GM19025 (cell line): ENCODE measurements at regions not wholly inside any gene's neighbourhood (a gene's known extent, or its start where the extent isn't known, plus 50 kb on each side); places are given as distances from the start of the nearest gene placed in this dataset.

Source experiments
- ATAC-seq: cut with Tn5 transposase; IDR thresholded peaks from one replicate; pipeline ENCODE4 v1.9.1; 2021; ENCODE audit warnings: mild to moderate bottlenecking, low read depth, moderate library complexity; ENCODE audit not compliant: unreplicated experiment

DNA sequence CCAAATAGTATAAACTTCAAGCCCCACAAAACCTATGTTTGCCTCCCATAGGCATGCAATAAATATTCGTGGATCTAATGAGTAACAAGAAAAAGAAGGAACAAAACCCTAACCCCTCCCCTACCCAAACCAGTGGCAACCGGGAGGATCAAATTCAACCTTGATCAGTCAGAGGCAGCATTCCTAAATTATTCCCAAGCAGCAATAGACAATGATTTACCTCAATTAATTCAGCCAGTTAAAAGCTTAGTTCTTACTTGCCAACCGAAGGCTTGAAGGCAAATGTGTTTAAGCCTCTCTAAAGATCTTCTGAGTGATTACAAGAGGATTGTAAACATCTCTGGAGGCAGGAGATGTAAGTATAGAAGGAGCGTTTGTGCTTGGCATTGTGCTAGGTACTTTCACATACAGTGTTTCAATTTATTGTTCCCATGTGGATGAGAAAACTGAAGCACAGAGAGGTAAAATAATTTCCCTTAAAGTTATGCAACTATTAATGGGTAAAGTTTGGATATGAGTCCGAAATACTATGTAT is 197.7 kb downstream of the MTX2 start:
- no peak for ATAC-seq

GRCh38 chr2:176467595-176467994 is 198.4 kb downstream of the MTX2 start:
- no peak for ATAC-seq

- ATAC-seq, result no peak
Measured at GRCh38 chr2:176468457-176469113, 199.3 kb downstream of the MTX2 start.

GRCh38 chr2:176470713-176471112 is 201.5 kb downstream of the MTX2 start:
- ATAC-seq, result no peak

GRCh38 chr2:176471949-176472348 is 202.7 kb downstream of the MTX2 start:
- no peak for ATAC-seq

DNA sequence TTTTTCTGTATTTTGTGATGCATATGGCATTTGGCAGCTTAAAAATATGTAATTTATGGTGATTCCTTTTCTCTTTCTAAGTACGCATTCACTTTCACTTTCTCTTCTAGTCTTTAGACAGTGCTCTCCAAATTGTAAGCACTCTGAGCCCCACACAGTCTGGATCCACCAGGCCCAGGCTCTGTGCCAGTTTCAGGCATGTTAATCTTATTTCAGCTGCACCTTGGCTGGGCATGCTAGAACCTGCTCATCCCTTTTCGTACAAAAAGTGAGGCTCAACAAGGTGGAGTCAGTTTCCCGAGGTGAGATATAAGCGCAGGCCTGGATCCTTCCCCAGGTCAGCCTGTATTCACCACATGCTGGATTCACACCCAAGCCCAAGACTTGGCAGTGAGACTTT is 203.9 kb downstream of the MTX2 start:
- no peak for ATAC-seq

DNA sequence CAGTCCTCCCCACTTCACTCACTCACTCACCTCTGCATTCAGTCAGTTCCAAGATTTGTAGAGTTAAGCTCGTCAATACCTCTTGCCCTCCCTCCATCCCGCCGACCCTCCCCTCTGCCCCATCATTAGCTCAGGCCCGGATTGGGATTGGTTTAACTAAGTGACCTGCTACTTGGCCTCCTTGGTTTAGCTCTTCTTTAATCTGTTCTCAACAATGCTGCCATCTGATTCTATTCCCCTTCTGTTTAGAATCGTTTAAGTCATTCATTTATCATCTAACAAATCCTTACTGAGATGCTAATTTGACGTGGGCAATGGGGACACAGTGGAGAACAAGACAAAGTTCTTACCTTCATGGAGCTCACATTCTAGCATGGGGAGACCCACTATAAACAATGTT is 204.6 kb downstream of the MTX2 start:
- ATAC-seq, result no peak

DNA sequence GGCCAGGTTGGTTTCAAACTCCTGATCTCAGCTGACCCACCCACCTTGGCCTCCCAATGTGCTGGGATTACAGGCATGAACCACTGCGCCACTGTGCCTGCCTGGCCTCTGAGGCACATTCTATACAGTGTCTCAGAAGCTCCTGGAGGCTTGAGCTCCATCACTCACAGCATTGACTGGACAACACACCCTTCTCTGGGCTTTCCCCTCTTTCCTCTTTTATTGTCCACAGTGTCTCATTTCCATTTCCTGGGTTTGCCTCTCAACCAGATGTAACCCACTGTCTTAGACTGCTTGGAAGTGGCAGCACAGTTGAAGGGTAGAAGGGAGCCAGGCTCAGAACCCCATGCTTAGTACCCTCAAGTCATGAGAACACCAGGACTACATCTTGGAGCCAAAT is 208.1 kb downstream of the MTX2 start:
- ATAC-seq, result no peak

GRCh38 chr2:176479961-176480360 is 210.7 kb downstream of the MTX2 start:
- no peak for ATAC-seq

DNA sequence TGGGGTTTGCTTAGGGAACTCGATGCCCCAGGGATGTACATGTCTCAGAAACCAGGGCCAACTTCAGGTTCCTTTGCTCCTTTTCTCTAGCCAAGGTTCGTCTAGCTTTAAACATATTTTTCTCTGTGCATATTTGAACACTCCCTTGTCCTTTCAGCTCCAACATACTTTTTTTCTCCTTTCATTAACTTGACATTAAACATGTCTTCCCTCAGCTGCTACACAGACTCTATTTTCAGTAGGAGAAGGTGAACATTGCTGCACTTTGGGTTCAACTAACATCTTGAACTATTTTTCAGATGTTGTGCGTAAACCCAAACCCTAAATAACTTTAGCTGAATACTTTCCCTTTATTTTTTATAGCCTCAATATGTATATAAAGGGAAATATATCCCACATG is 212.9 kb downstream of the MTX2 start:
- no peak for ATAC-seq

DNA sequence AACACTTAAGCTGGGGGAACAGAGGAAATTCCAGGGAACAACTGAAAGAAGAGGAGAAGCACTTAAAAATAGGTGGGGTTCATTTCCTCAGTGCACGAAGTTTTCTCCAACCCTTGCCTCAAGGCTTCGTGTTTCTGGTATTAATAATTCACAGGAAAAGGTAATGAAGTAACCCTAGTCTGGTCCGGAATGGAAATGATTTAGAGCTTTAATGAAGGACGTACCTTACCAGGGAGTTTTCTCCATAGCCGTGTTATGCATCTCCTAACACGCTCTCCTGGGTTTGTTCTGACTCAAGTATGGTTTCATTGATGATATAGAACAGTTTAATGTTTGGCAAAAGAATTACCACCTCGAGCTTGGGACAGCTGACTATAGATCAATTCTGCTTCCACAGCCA is 214.2 kb downstream of the MTX2 start:
- no peak for ATAC-seq

DNA sequence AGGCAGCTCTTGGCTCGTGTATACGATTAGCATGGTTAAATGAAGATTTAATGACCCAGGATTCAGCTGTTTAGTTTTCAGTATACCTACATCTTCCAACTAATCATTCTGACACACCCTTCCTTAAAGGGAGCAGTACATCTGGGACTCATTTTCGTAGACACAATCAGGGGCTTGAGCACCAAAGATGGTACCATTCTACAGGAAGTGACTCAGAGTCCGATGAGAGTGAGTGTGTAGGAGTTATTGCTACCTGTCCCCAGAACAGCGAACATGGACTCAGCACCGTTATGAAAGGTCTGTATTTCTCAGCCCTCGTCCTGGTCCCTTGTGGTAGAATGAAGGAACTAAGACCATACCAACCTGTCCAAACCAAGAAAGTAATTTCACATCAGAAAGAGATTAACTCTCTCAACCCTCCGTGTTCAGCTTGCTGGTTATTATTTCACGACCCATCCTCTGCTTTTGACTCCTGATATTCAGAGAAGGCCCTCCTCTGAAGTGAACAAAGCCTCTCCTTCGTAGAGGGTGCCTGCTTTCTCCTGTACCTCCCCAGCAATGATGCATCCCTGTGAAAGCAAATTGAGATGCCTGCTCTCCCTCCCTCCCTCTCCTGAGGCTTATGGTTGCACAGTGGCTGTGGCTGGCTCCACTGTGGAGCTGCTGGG is 214.8 kb downstream of the MTX2 start:
- ATAC-seq, result no peak

DNA sequence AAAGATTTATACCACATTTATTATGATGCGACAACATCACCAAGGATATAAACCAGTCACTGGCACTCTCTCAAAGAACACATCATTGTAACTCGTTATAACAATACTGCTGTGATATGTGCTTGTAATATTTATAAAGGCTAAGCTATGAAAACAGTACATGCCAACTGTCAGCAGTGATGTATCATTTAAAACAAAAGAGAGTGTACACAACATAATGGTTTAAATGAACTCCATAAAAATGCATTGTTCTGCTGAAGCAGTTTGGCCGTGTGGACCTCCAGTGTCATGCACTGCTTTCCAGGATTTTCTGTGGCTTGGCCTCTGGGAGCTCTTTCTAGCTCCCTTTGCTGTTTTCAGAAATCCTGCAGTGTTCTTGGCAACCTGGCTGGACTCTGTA is 215.6 kb downstream of the MTX2 start:
- no peak for ATAC-seq

- no peak for ATAC-seq
Measured at GRCh38 chr2:176488431-176488830, 219.2 kb downstream of the MTX2 start.

DNA sequence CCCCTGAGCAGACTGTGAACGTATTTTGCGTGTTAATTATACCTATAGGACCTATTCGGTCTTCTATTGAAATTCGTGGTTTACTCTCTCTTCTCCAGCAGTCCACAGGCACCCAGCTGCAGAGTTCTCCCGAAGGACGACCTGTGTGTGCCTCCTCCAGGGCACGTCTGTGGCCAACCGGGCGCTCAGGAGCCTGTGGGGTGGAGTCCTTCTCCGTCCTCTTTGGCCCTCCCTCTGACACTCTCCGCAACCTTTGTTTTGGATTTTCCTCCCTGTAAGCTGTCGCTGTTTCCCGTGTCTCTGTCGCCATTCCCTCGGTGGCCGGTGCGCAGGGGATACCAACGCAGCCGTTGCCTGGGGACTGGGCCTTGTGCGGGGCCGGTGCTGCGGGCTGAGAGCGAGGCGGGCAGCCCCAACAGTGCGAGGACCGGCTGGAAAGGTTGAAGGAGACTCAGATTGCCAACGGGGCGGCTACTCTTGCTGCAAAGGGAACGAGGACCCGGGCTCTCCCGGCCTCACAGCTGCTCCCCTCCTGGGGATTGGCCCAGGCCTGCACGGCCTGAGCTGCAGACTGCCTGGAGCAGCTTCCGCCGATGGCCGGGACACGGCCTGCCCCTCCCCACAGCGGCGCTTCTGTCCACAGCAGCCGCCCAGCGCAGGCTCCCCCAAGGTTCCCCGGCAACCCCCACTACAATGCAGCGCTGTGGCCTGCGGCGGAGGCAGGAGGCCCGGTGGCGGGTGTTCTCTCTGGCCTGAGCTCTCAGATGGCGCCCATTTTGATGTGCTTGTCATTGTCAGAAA is 221.0 kb downstream of the MTX2 start:
- no peak for ATAC-seq

- ATAC-seq, result peak; percentile 87
Measured at GRCh38 chr2:176491172-176491904, 222.1 kb downstream of the MTX2 start.

DNA sequence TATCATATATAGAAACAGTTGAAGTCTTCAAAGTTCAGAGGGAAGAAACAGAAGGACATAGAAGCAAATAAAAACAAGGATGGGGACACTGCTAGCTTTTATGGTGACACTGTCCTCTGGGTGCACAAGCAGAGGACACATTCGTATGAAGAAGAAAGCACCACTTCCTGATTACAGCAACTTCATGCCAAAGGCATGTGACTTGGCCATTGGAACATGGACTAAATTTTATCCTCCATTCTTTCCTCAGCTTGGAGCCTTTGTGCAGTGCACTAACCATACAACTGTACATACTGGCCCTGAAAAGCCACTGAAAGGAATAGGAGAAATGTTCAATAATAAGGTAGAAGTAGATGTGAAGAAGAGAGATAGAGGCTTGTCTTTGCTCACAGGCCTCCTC is 223.3 kb downstream of the MTX2 start:
- ATAC-seq, result no peak

DNA sequence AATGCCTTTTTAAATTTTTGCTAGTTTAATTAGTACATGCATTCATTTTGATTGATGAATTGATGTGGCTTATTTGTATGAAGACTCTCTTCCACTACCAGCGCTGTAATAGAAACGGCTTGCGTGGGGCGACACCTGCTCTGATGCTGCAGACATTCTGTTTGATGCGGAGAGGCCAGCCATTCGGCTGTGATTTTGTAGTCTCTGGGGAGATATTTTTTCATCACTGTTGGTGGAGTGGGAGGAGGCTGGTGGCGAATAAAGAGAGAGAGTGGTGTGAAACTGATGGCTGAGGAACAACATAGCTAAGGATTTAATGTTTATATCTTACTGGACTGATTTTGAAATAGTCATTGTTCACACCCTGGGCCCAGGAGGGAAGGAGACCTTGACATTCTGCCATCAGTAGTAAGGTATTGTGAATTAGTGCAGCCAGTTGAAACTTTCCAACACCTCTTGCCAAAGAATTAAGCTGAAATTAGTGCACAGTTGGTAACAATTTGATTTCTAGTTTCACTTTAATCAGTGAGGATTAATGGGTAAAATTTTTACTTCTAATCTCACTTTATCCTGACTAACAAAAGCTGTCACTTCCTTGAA is 224.1 kb downstream of the MTX2 start:
- no peak for ATAC-seq

GRCh38 chr2:176493909-176494308 is 224.7 kb downstream of the MTX2 start:
- no peak for ATAC-seq

DNA sequence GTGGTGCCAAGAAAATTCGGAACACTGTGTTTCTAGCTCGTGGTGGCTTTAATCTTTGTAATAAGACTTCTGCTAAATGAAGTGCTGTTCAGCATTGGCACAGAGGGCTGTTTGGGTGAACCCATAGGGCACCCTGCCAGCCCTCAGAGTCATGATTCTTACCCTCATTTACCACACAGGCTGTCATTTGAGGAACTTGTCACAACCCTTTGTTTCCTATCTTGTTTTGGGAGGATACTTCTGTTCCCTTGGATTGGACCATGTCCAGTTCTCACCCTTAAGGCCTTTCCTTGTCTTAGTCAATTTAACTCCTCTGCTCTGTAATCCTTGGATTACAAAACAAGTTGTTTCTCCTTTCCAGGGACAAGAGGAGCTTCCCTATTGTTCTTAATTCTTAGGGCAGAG is 225.7 kb downstream of the MTX2 start:
- no peak for ATAC-seq
